ENCODE measurements at regions not wholly inside any gene's neighbourhood (a gene's known extent, or its start where the extent isn't known, plus 50 kb on each side); places are given as distances from the start of the nearest gene placed in this dataset.

DNA sequence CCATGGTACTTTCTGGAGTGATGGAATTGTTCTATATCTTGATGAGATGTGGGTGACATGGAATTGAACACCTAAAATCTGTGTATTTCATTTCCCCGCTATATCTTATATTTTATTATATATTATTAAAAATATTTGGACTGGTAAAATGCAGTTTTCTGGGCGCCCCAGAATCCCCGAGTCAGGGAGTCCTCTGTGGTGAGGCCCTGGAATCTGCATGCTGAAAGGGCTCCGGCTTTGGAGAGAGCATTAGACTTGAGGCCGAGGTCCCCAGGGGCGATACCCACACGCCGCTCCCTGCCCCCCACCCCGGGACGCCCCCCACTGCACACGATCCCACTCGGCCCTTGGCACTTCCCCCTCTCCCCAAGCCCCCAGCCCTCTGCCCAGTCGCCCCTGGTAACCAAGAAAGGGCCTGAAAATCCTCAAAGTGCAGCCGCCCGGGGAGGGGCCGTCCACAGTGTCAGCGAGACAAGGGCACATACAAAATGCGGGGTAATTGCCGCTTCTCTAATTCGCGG lies 126.0 kb downstream of the ZFP36L2 start:
- peaks cover 0 to 72% (median 32%) of the 10 kb centered on the region in 4 donors for H3K4me1 ChIP-seq
- DNase-seq (ENCODE audit: low spot score in 2 of 2): no peak
- WGBS, 2 donors: 36 to 43% methylated on average over 14 to 20 of the region's 21 CpGs
- TF ChIP-seq EP300 (IDR thresholded peaks at IDR 0.05) (no peak), POLR2A (IDR thresholded peaks at IDR 0.05) (no peak)
- TF ChIP-seq, protein P1, sequence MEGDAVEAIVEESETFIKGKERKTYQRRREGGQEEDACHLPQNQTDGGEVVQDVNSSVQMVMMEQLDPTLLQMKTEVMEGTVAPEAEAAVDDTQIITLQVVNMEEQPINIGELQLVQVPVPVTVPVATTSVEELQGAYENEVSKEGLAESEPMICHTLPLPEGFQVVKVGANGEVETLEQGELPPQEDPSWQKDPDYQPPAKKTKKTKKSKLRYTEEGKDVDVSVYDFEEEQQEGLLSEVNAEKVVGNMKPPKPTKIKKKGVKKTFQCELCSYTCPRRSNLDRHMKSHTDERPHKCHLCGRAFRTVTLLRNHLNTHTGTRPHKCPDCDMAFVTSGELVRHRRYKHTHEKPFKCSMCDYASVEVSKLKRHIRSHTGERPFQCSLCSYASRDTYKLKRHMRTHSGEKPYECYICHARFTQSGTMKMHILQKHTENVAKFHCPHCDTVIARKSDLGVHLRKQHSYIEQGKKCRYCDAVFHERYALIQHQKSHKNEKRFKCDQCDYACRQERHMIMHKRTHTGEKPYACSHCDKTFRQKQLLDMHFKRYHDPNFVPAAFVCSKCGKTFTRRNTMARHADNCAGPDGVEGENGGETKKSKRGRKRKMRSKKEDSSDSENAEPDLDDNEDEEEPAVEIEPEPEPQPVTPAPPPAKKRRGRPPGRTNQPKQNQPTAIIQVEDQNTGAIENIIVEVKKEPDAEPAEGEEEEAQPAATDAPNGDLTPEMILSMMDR (IDR thresholded peaks at IDR 0.05): no peak
- no peaks in the 10 kb centered on the region for H3K36me3 ChIP-seq
- H3K27me3 ChIP-seq: no peaks in the 10 kb centered on the region
- peak overlapping the region; percentile 21 to 54 (median 33) for H3K4me3 ChIP-seq
- H3K9me3 ChIP-seq: no peaks in the 10 kb centered on the region
- H3K27ac ChIP-seq: peak overlapping the region; percentile 81 to 94 (median 89)

DNA sequence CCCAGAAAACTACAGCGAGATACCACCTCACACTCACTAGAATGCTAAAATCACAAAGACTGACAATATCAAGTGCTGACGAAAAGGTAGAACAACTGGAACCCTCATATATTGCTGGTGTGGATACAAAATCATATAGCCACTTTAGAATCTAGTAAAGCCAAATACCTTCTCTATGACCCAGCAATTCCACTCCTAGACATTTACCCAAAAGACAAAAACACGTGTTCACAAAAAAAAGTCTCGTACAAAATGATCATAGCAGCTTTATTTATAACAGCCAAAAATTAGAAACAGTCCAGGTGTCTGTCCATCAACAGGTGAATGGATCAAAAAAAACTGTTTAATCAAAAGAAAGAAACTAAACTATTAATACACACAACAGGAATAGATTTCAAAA lies 126.6 kb downstream of the ZFP36L2 start:
- DNase-seq (ENCODE audit: low spot score in 2 of 2): no peak
- peaks cover 0 to 66% (median 29%) of the 10 kb centered on the region in 4 donors for H3K4me1 ChIP-seq
- WGBS, 2 donors: 95 to 96% methylated on average over 4 of the region's 4 CpGs
- TF ChIP-seq POLR2A (IDR thresholded peaks at IDR 0.05) (no peak), EP300 (IDR thresholded peaks at IDR 0.05) (no peak)
- TF ChIP-seq, protein P1 (IDR thresholded peaks at IDR 0.05): no peak
- H3K36me3 ChIP-seq: no peaks in the 10 kb centered on the region
- H3K4me3 ChIP-seq: no peak overlapping the region
- H3K27me3 ChIP-seq: no peaks in the 10 kb centered on the region
- no peaks in the 10 kb centered on the region for H3K9me3 ChIP-seq
- H3K27ac ChIP-seq: peak overlapping the region in 3 of 4 donors; percentile 84 to 94 (median 94)

DNA sequence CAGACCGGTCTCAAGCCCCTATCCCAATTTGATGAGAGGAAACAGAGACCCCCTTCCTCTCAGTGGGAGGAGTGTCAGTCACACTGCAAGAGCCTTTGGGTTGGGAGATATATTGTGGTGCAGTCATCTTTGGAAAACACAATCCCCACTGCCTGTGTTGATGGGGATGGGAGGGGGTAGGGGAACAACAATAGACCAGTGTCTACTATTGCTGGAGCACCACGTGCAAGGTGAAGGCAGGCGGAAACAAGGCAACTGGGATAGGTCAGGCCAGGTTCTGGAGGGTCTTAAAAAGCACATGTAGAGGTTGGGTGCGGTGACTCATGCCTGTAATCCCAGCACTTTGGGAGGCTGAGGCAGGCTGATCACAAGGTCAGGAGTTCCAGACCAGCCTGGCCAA lies 127.9 kb downstream of the ZFP36L2 start:
- TF ChIP-seq, protein P1 (IDR thresholded peaks at IDR 0.05): no peak
- TF ChIP-seq POLR2A (IDR thresholded peaks at IDR 0.05): no peak
- no peak for TF ChIP-seq EP300 (IDR thresholded peaks at IDR 0.05)
- peak overlapping the region in 2 of 4 donors; percentile 54 to 94 for H3K27ac ChIP-seq
- WGBS, 2 donors: 81 to 82% methylated on average over 4 of the region's 4 CpGs
- no peak overlapping the region for H3K4me3 ChIP-seq
- H3K27me3 ChIP-seq: no peaks in the 10 kb centered on the region
- H3K36me3 ChIP-seq: no peaks in the 10 kb centered on the region
- H3K9me3 ChIP-seq: no peaks in the 10 kb centered on the region
- no peak for DNase-seq (ENCODE audit: low spot score in 2 of 2)
- peaks cover 0 to 57% (median 29%) of the 10 kb centered on the region in 4 donors for H3K4me1 ChIP-seq

DNA sequence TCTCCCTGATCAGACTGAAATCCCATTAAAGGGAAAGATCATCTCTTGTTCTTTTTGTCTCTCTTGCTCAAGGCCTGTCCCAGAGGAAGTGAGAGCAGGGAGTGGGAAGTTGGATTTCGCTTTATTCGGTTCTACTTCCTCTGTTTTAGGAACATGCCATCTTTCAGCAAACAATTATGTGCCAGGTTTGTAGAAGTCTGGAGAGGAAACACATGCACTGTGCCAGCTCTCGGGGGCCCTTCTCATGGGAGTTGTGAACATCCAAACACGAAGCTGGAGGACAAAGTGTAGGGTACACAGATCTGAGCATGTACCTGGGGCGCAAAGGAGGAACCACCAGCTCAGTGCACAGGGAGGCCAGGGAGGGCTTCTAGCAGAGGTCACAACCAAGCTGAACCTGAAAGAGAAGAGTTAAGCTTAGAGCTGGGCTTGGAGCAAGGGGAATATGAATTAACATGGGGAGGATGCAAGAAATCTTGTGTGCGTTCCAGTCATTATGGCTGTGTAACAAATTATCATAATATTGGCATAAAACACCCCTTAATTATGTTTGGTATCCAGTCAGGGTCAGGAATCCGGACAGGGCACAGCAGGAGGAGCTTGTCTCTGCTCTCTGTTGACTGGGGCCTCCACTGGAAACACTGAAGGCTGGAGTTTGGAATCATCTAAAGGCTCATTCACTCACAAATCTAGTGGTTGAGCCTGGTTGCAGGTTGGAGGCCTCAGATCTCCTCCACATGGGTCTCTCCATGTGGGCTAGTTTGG lies 128.6 kb downstream of the ZFP36L2 start:
- TF ChIP-seq, protein P1 (IDR thresholded peaks at IDR 0.05): no peak
- TF ChIP-seq EP300 (IDR thresholded peaks at IDR 0.05) (peak in 1 of 2 donors; percentile 77), POLR2A (IDR thresholded peaks at IDR 0.05) (peak in 1 of 2 donors; percentile 11)
- 43 to 51% methylated on average over 7 of the region's 7 CpGs for WGBS, 2 donors
- H3K27ac ChIP-seq: peak overlapping the region in 2 of 4 donors; percentile 54 to 94

More for the DNA sequence above, 128.6 kb downstream of the ZFP36L2 start:
- Histone ChIP-seq H3K27me3 (no peaks in the 10 kb centered on the region), H3K9me3 (no peaks in the 10 kb centered on the region), H3K4me3 (no peak overlapping the region), H3K36me3 (no peaks in the 10 kb centered on the region), H3K4me1 (peaks cover 0 to 50% (median 25%) of the 10 kb centered on the region in 4 donors)
- DNase-seq (ENCODE audit: low spot score in 2 of 2): no peak

All from tibial nerve (tissue), 4 donors.